ENCODE measurements at regions not wholly inside any gene's neighbourhood (a gene's known extent, or its start where the extent isn't known, plus 50 kb on each side); places are given as distances from the start of the nearest gene placed in this dataset.

DNA sequence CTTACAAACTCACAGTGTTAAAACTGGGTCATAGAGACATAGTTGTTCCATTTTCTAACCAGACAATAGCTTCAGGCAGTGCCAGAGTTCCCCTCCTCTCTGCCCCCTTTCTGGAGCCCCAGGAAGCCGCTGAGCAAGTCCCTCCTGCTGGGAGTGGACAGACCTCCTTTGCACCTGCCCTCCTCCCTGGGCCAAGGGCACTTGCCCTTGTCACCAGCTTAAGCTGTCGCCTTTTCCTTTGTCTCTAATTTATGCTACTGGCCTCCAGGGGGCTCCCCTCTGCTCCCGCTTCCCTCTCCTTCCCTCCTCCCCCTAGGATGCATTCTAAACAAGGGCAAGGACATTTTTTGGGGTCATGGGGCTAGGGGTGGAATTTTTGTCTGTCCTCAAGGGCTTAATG, 182.4 kb downstream of the MIS18A start (continued):
- TF ChIP-seq NR2F1 (conservative IDR thresholded peaks at IDR 0.05) (no peak), SRF (IDR thresholded peaks at IDR 0.05; ENCODE audit: low read depth in 2 of 2, low read length in 2 of 2) (no peak), SREBF1 (IDR thresholded peaks at IDR 0.05; ENCODE audit: low read length) (no peak), CBX5 (IDR thresholded peaks at IDR 0.05; ENCODE audit: low read depth) (no peak), NR2C2 (IDR thresholded peaks at IDR 0.05; ENCODE audit: borderline replicate concordance, control insufficient read depth, insufficient read length, low read depth) (no peak), FOS (IDR thresholded peaks at IDR 0.05; ENCODE audit: borderline replicate concordance, extremely low read depth, insufficient read length) (no peak), STAT1 (conservative IDR thresholded peaks at IDR 0.05) (no peak), CREB1 (IDR thresholded peaks at IDR 0.05; ENCODE audit: low read depth) (no peak), MYB (IDR thresholded peaks at IDR 0.05; ENCODE audit: borderline replicate concordance, low read depth, low read length) (no peak)
- TF ChIP-seq, protein P1, sequence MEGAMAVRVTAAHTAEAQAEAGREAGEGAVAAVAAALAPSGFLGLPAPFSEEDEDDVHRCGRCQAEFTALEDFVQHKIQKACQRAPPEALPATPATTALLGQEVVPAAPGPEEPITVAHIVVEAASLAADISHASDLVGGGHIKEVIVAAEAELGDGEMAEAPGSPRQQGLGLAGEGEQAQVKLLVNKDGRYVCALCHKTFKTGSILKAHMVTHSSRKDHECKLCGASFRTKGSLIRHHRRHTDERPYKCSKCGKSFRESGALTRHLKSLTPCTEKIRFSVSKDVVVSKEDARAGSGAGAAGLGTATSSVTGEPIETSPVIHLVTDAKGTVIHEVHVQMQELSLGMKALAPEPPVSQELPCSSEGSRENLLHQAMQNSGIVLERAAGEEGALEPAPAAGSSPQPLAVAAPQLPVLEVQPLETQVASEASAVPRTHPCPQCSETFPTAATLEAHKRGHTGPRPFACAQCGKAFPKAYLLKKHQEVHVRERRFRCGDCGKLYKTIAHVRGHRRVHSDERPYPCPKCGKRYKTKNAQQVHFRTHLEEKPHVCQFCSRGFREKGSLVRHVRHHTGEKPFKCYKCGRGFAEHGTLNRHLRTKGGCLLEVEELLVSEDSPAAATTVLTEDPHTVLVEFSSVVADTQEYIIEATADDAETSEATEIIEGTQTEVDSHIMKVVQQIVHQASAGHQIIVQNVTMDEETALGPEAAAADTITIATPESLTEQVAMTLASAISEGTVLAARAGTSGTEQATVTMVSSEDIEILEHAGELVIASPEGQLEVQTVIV (IDR thresholded peaks at IDR 0.05; ENCODE audit: borderline replicate concordance, partially characterized antibody), result no peak

DNA sequence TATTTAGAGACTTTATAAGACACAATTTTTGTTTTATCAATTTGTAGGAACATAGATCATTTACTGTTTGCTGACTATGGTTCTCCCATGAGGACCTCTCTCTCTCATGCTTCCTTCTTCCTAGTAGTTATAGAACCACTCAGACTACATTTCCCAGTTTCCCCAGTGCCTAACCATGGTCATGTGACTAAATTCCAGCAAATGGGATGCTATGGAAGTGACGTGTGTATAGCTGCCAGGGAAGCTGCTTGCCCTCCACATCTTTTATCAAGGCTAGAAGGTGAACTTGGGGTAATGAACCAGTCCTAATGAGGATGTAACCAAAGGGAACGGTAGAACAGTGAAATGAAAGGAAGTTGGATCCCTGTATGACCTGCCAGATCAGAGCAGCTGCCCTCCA, 184.0 kb downstream of the MIS18A start:
- Histone ChIP-seq H3K27me3 (replicated peaks in 1 of 2; ENCODE audit: control insufficient read depth in 2 of 2, insufficient read depth in 2 of 2, low read length in 1 of 2) (no peaks in the 10 kb centered on the region), H3K79me2 (ENCODE audit: control insufficient read depth, insufficient read depth, low read length) (no peaks in the 10 kb centered on the region), H3K27ac (ENCODE audit: control insufficient read depth, insufficient read depth) (no peak overlapping the region), H3K9me3 (replicated peaks; ENCODE audit: control insufficient read depth, insufficient read depth, low read length) (no peaks in the 10 kb centered on the region; the same call in 2 of the 3 replicates), H3K36me3 (ENCODE audit: control insufficient read depth in 2 of 2, insufficient read depth in 2 of 2, low read length in 1 of 2) (no peaks in the 10 kb centered on the region), H3K4me2 (ENCODE audit: control insufficient read depth, insufficient read depth) (no peak overlapping the region), H3K4me1 (ENCODE audit: control insufficient read depth, insufficient read depth, low read length) (no peaks in the 10 kb centered on the region), H3K9ac (ENCODE audit: control insufficient read depth, insufficient read depth, low read length) (no peak overlapping the region), H2AFZ (ENCODE audit: control insufficient read depth, low read depth, low read length) (no peak overlapping the region), H3K4me3 (no peak overlapping the region), H4K20me1 (ENCODE audit: control insufficient read depth, insufficient read depth) (no peaks in the 10 kb centered on the region)
- 19% methylated on average over 2 of the region's 2 CpGs for WGBS (ENCODE audit: insufficient coverage, insufficient replicate concordance, low lambda C conversion rate, missing lambda C conversion rate)
- in situ Hi-C loops (cut with MboI) (no loop called here), intact Hi-C loops (cut with micrococcal nuclease; ENCODE audit: unreplicated experiment) (no loop called here)
- ChIA-PET POLR2A (no interaction called here), CTCF (no interaction called here), SMC1A (ENCODE audit: uncharacterized antibody, unreplicated experiment) (no interaction called here), RAD21 (ENCODE audit: unreplicated experiment) (no interaction called here)
- BruUV-seq (replicated peaks), result no TSS peak
- no peak for ATAC-seq
- no peak for DNase-seq (ENCODE audit: low read depth, low spot score)
- FAIRE-seq, result no peak
- TF ChIP-seq SMC3 (IDR thresholded peaks at IDR 0.05; ENCODE audit: borderline replicate concordance, low read length) (no peak), BCLAF1 (IDR thresholded peaks at IDR 0.05) (no peak), CREM (IDR thresholded peaks at IDR 0.05; ENCODE audit: low read depth) (no peak), ATF2 (IDR thresholded peaks at IDR 0.05; ENCODE audit: low read length) (no peak), NBN (IDR thresholded peaks at IDR 0.05) (no peak)
- TF ChIP-seq, protein P2, sequence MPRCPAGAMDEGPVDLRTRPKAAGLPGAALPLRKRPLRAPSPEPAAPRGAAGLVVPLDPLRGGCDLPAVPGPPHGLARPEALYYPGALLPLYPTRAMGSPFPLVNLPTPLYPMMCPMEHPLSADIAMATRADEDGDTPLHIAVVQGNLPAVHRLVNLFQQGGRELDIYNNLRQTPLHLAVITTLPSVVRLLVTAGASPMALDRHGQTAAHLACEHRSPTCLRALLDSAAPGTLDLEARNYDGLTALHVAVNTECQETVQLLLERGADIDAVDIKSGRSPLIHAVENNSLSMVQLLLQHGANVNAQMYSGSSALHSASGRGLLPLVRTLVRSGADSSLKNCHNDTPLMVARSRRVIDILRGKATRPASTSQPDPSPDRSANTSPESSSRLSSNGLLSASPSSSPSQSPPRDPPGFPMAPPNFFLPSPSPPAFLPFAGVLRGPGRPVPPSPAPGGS (IDR thresholded peaks at IDR 0.05; ENCODE audit: borderline replicate concordance, insufficient read depth, low read depth, low read length, poor library complexity, severe bottlenecking), result no peak
